NOMO-1 treated with dmso at 0.1 percent for 144 hours (cell line): ENCODE measurements at regions not wholly inside any gene's neighbourhood (a gene's known extent, or its start where the extent isn't known, plus 50 kb on each side); places are given as distances from the start of the nearest gene placed in this dataset.

ENCODE experiments used
- DNase-seq: peaks from one replicate; lab custom pipeline; 2025; ENCODE audit not compliant: unreplicated experiment; lab: John Stamatoyannopoulos, UW

DNA sequence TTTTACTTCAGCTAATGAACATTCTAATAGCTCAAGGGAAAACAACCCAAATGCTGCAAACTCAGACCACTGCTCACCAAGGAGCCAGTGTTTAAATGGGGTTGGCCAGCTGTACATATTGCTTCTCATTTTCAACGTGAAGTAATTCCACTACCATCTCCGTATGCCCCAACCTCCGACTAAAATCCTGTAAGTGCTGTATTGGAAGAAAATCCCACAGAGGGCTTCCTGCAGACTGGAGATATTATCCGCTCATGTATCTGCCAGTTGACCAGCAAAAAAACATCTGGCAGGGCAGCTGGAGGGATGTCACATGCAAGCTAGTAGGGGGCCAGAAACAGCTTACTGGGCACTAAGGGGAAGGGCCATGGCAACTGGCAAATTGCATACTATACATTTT, 485.0 kb downstream of the SNAPC1 start:
- no peak for DNase-seq

DNA sequence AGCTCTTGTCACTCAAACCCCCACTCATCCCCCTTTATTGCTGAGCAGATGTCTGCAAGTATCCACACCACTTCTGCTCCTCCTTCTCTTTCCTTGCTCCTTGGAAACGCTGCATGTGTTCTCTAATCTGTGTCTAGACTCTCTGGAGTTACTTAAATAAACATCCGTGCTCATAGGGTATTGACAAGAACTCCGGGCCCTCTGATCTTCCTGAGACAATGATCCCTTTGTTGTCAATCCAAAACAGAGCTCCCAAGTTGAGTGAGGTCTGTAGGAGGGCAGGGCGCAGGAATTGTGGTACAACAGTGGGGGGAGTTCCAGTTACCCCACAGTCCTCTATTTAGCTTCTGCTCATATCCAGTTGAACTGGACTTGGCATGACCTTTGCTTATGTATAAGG, 489.0 kb downstream of the SNAPC1 start:
- DNase-seq = no peak

DNA sequence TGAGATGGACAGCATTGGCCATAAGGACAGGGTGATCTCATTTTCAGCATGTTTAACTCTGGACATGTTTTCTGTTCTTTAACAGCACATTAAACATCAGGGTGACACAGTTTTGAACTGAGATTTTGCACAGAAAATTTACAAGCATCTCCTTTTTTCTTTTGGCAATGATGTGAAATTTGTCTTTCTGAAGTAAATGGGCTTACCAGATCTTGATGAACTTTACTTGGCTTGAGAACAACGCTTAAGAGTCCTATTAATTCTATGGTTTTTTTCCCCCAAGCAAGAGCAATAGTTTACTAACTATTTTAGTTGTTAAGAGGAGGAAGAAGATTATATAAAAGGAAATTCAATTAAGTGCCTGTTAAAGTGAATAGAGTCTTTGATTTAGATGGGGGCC, 491.0 kb downstream of the SNAPC1 start:
- DNase-seq = no peak

DNA sequence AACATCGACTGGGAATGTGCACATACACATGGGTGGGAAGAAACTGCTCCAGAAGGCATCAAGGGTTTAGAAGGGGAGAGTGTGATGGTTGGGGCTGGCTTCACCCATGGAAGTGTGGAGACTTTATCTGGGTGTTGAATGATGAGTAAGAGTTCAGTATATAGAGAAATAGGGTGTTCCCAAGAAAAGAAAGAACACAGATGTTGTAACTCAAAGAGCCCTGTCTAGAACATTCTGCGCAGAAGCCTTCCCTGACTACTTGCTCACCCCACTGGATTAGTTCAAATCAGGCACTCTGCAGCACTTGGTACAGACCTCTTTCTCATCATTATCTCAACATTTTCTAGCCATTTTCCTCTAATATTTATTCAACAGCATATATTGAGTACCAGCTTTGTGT, 491.7 kb downstream of the SNAPC1 start:
- DNase-seq = no peak

DNA sequence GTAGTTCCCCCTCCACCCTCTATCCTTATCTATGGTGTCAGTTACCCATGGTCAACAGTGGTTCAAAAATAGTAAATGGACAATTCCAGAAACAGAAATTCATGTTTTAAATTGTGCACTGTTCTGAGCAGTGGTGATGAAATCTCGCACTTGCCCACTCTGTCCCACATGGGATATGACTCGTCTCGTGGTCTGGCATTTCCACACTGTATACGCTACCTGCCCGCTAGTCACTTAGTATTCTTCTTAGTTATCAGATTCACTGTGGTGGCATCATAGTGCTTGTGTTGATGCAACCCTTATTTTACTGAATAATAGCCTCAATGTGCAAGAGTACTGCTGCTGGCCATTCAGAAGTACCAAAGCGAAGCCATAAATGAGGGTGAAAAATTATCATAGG, 507.0 kb downstream of the SNAPC1 start:
- DNase-seq = no peak

DNA sequence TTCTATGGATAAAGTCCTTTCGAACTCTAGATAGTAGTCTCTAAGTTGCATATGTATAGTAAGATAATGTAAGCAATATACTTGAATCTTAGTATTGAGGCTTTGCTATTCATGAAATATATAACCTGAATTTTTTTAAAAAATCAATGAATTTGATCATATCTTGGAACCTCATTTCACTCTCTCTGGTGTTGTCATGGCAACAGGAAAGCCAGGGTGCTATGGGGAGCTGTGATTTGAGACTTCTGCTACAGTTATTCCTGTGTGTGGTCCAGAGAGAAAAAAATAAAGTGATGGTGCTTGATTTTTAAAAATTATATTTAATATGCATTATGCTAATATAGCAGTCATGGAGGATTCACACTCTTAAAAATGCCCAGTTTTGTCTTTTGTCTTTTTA, 508.0 kb downstream of the SNAPC1 start:
- no peak for DNase-seq

DNA sequence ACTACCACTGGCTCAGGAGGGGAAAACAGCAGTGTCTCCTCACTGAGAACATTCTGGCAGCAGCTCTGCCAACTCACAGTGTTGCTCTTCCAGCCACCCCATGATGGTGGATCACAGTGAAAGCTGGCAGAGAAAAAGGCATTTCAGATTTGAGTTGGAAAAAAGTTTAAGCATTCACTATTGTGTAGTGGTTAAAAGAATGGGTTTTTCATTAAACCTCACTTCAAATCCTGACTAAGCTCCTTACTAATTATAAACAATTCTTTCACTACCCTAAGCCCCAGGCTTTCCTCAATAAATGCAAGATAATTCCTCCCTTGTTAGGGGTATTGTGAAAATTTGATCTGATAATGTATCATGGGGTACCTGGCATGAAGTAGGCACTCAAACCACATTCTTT, 518.1 kb downstream of the SNAPC1 start:
- DNase-seq = no peak

DNA sequence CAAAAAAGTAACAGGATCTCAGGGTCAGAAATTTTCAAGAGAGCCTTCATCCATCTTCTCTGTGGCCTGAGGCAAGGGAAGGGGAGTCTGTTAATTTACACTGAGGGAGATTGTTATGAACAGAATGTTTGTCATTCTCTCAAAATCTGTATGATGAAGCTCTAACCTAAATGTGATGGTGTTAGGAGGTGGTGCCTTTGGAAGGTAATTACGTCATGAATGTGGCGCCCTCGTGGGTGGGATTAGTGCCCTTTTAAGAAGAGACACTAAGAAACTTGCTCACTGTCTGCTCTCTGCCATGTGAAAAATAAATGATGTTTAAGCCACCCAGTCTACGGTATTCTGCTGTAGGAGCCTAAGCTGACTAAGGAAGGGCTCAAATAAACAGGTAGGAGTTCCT, 521.6 kb downstream of the SNAPC1 start:
- DNase-seq = no peak

DNA sequence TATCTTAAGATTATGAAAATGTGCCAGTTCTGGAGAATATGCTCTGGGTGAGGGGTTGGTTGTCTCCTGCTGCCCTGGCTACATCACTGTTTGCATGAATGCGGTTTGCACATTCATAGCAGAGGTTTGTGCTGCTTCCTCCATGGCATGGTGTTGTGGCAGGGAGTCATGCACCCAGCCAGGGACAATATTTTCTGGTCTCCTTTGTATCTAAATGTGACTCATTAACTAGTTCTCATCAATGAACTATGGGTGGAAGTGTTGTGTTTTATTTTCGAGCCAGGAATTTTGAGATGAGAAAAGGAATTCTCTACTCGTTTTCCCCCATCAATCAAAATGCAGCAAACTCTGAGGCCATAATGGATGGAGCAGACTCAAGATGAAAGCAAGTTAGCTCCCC, 527.3 kb downstream of the SNAPC1 start:
- DNase-seq = no peak

DNA sequence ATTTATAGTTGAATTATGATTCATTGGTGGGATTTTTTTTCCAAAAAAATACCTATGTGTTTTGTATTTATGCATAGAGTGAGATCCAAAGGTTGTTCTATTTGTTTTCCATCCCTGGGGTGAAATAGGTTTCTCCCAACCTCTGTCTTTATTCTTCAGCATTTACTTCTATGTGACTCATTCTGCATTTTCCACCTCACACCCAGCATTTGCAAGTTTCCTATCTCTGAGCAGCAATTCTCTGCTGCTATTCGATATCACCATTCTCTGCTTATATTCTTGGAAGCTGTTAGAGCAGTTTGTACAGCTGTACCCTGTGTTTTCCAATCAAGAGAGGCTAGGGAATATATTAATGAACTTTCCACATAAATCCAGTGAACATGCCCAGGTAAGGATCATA, 538.9 kb downstream of the SNAPC1 start:
- no peak for DNase-seq

DNA sequence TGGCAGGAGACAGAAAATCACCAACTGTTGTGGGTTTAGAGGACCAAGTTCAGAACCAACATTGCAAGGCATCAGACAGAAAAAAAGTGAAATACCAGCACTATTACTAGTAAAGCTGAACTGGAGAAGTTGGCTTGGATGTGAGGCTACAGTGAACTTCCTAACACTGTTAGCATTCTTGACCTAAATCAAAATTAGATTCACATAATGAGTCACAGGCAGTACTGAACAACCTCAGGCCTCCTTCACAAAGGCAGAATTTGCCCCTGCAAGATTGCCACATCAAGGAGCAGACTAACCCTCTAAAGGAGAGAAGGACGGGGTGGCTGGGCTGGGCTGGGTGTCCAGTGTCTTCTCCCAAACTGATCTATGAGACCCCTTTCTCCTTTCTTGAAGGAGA, 539.7 kb downstream of the SNAPC1 start:
- DNase-seq = no peak

DNA sequence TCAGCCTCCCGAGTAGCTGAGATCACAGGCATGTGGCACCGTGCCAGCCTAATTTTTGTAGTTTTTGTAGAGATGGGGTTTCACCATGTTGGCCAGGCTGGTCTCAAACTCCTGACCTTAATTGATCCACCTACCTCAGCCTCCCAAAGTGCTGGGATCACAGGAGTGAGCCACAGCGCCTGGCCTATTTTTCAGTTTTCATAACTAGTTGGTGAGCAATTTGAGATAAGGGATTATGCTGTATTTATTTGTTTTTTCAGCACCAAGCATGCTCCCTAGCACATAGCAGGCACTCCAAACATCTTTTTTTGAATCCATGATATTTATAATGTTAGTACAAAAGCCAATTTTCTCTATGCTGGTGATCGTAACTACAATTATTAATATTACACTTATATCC, 541.2 kb downstream of the SNAPC1 start:
- DNase-seq = no peak

DNA sequence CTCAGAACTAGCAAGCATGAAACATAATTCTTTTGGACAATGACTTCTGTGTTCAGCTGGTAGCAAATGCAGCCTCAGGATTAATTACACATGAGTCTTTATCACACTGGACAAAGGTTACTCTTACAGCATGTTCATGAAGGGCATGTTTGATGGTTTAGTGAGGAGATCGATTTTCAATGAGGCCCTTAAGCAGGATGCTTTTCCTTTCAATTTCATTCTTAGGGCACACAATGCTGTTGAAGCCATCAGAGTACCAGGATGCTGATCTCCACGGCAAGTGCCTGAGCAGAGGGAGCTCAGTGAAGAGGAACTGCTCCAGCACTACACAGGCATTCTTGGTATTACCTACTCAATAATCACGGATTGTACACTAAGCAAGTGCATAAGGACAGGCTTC, 542.0 kb downstream of the SNAPC1 start:
- no peak for DNase-seq

DNA sequence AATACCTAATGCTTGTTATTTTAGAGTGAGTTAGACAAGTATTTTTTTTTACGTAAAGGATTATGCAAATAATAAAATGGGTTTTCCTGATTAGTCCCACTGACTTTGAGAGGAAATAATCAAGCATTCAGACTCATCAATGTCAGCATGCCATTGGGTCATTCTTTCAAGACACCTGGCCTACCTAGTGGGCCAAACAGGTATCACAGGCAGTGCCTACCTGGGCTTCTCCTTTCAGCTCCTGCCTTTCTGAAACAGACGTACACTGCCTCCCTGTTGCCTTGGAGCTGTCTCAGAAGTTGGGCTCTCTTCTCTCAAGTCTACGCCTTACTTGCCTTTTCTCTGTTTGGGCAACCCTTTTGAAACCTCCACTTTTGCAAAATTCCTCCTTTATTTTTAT, 545.6 kb downstream of the SNAPC1 start:
- DNase-seq = no peak

DNA sequence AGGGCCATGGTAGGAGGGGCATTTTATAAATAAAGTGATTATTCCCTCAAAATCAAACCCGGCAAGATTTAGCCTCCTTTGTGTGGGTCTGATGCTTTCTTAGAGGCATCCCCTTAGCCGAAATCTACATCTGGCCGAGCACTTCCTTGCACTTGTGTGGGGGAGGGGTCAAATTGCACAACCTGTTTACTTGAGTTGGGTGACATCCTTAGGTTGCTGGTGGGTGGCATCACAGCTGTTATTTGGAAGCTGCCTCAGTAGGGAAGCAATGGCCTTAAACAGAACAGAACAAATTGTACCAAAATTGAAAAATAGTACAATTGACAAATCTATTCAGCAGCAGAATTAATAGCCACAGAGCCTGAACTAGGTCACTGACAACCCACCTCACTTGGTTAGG, 546.1 kb downstream of the SNAPC1 start:
- no peak for DNase-seq

DNA sequence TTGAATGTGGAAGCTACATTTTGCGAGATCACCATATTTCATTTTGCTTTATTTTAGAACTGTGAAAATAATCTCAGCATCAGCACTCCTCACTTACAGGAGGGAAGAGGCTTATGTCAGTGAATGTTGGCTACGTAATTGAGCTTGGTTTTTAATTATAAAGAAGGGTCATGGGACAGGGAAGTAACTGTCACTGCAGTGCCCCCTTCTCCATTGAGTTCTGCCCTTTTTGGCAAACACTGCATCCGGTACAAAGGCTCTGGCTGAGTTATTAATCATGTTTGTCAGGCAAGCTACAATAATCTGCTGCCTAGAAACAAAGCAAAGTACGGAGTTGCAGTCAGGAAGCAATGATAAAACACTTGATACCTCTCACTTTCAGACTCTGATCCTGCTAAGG, 546.7 kb downstream of the SNAPC1 start:
- no peak for DNase-seq

DNA sequence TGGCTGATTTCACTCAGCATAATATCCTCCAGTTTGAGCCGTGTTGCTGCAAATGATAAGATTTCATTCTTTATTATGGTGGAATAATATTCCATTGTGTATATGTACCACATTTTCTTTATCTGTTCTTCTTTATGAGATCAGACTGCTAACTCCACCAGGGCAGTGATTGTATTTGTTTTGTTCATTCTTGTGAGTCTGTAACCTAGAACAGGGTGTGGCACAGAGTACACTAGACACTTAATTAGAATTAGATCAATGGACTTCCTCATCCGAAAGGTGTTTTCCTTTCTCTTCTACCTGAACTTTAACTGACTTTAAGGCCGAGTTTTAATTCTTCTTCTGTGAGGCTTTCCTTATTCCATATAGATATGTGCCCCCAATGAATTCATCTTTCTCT, 551.0 kb downstream of the SNAPC1 start:
- DNase-seq = no peak

DNA sequence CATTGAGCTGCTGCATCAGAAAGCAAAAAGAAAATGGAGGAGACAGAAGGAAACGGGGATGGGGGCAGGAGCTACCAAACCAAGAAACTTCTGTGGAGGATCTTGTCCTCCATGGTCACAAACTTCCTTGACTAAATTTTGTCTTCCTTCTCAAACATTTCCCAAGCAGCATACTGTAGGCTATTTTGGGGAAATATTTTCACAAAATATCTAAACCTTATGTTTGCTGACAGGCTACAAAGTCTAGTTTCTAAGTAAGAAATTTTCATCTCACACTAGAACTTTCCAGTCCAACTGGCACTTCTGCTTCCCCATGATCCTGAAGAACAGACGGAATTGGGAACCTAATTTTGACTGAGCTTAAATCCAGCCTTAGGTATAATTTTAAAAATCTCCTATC, 552.0 kb downstream of the SNAPC1 start:
- no peak for DNase-seq

DNA sequence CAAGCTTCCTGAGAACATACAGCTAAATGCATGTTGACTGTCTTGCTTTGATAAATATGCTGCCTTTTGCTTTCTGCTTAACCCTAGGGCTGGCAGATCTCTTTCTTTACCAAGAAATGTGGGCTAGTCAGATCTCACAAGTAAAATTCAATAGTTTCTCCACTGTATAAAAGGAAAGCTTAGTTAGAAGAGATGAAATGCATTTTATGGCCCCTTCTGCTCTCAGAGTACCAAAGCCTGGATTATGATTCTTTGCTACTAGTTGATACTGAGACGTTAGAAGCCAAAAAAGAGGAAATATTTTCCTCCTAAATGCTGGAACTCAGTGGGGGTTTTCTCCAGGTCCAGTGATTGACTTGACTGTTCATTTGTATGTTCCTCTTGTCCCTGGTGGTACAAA, 552.7 kb downstream of the SNAPC1 start:
- DNase-seq = no peak

DNA sequence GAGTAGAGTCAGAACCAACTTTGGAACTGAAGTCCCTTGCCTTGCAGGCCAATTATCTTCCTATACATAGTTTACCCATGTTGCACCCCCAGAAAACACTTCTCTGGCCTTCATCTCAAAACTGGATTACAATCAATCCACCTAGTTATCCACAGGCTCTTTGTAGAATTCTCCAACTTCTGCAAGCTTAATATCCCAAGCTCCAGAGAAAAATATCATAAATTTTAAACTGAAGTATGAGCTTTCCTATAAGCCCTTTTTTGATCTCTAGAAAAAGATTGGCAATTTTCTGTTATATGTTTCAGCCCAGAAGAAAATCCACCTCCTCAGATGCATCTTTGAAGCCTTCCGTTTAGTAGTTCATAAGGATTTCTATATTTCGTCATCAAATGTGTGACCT, 553.4 kb downstream of the SNAPC1 start:
- DNase-seq = no peak

DNA sequence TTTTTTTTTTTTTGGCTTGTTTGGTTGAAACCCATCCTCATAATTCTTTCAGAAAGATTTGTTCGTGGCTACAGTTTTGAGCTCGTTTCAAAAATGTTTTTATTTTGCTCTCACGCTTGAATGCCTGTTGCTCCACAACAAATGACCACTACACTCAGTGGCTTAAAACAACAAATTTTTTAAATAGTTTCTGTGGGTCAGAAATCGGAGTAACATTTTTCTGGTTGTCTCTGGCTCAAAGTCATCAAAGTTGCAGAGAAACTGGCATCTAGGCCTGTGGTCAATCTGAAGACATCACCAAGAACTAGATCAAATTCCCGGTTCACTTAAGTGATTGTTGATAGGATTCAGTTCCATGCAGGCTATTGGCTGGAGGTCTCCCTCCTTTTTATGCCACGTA, 560.0 kb downstream of the SNAPC1 start:
- DNase-seq = no peak

DNA sequence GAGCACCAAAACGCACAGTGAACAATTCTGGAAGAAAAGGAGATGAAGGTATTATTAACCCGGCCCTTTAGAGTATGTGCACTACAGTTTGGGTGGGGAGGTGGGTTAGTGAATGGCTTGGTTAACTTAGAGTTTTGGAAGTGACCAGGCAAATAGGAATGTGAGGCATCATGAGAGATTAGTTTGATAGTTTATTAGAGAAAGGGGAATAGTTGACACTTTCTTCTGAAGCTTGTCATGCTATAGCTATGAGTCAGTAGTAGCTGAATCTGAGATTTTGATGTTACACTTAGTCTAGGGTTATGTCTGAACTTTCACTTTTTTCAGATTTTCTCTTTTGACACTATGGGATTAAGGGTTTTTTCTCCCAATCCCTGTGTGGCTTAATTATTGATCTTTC, 567.2 kb downstream of the SNAPC1 start:
- no peak for DNase-seq

DNA sequence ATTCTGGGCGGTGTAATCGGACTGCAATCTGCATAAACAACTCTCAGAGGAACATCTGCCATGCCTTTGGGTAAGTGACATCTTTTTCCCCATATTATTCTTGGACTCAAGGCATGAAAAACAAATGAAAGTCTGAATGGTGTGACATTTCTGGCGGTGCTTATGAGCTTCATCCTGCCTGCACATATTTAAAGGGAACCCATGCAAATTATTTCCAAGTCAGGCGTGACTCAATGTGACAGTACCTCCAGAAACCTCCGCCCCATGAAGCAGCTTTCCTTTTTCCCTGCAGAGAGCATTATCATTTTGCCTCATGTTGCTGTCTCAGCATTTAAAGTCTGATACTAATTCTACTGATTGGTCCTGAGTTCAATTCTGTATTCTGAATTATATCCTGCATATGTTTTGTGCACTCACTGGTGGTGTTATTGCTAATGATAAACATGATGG, 585.4 kb downstream of the SNAPC1 start:
- DNase-seq = no peak

DNA sequence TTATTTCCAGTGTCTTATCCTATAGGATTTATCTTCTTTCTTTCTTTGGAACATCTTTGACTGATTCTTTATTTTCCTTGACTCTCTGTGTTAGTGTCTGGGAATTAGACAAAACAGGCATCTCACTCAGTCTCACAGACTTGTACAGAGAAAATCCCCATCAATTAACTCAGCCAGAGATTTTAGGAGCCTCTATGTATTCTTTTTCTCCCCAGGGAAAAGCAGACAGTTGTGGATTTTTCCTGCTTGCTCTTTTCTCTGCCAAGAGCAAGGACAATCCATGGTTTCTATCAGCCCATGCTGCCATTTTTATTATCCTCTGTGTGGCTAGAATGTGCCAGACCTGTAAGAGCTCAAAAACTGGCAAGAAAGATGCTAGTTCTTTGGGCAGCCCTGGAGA, 595.1 kb downstream of the SNAPC1 start:
- DNase-seq = no peak
